Keratinocyte (primary cell): ENCODE measurements at regions not wholly inside any gene's neighbourhood (a gene's known extent, or its start where the extent isn't known, plus 50 kb on each side); places are given as distances from the start of the nearest gene placed in this dataset.
A peak's percentile ranks its signal among the peaks of the same experiment; 100 is the strongest.
"Not testable (repeated sequence)": the region's sequence is repeated elsewhere in the genome, so short reads cannot be mapped to it uniquely, and the experiment has no call there.

Experiments used
- DNase-seq: peaks from one replicate; pipeline ENCODE4 v3.0.0-alpha.2; 2011; ENCODE audit warnings: low read depth, missing footprints, low spot score
- FAIRE-seq: peaks from 2 replicates; lab custom pipeline; 2011; peaks lifted over from hg19 to GRCh38; lab: Jason Lieb, UNC
- H2AFZ ChIP-seq: 2 replicates; pipeline ENCODE4 v1.6.0; 2012; ENCODE audit warnings: low read length, control low read depth, inconsistent platforms; ENCODE audit not compliant: control insufficient read depth
- H3K27ac ChIP-seq: 2 replicates; pipeline ENCODE4 v1.5.1; 2011; ENCODE audit warnings: low read length; ENCODE audit not compliant: control insufficient read depth, insufficient read depth
- H3K27me3 ChIP-seq: 3 replicates; pipeline ENCODE4 v1.6.0; 2011; ENCODE audit warnings: low read length; ENCODE audit not compliant: control insufficient read depth, insufficient read depth; ENCODE audit errors: extremely low read depth
- H3K36me3 ChIP-seq, 2 experiments: 2 replicates in 1 of 2; 3 replicates in 1 of 2; pipeline ENCODE4 v1.5.1; 2011; ENCODE audit warnings: low read length in 2 of 2, mild to moderate bottlenecking in 1 of 2; ENCODE audit not compliant: control insufficient read depth in 2 of 2, insufficient read depth in 2 of 2; ENCODE audit errors: extremely low read depth in 1 of 2
- H3K4me1 ChIP-seq: 3 replicates; pipeline ENCODE4 v1.5.1; 2011; ENCODE audit warnings: low read length; ENCODE audit not compliant: control insufficient read depth, insufficient read depth; ENCODE audit errors: extremely low read depth
- H3K4me2 ChIP-seq: 3 replicates; pipeline ENCODE4 v1.6.0; 2011; ENCODE audit warnings: low read depth, low read length; ENCODE audit not compliant: control insufficient read depth, insufficient read depth; ENCODE audit errors: extremely low read depth
- H3K4me3 ChIP-seq, 3 experiments: fragments of 200-600 bp in 1 of 3; sonication (generic) in 1 of 3; 2 replicates in 2 of 3; 3 replicates in 1 of 3; pipeline ENCODE4 v1.5.1; 2011 to 2016; ENCODE audit warnings: low read length in 3 of 3, mild to moderate bottlenecking in 3 of 3, control low read depth in 2 of 3, inconsistent platforms in 1 of 3, low read depth in 1 of 3, mixed read lengths in 1 of 3, mixed run types in 1 of 3, moderate library complexity in 1 of 3; ENCODE audit not compliant: control insufficient read depth in 2 of 3, insufficient read depth in 2 of 3; ENCODE audit errors: extremely low read depth in 1 of 3
- H3K79me2 ChIP-seq: 2 replicates; pipeline ENCODE4 v1.6.0; 2012; ENCODE audit warnings: low read length; ENCODE audit not compliant: control insufficient read depth, insufficient read depth
- H3K9ac ChIP-seq: 3 replicates; pipeline ENCODE4 v1.6.0; 2011; ENCODE audit warnings: low read length; ENCODE audit not compliant: control insufficient read depth, insufficient read depth; ENCODE audit errors: extremely low read depth
- H3K9me1 ChIP-seq: 3 replicates; pipeline ENCODE4 v1.6.0; 2011; ENCODE audit warnings: low read length; ENCODE audit not compliant: control insufficient read depth, insufficient read depth; ENCODE audit errors: extremely low read depth
- H3K9me3 ChIP-seq: 2 replicates; pipeline ENCODE4 v1.5.1; 2012; ENCODE audit warnings: low read depth, low read length; ENCODE audit not compliant: control insufficient read depth
- H4K20me1 ChIP-seq: 3 replicates; pipeline ENCODE4 v1.6.0; 2011; ENCODE audit warnings: low read length; ENCODE audit not compliant: control insufficient read depth, insufficient read depth; ENCODE audit errors: extremely low read depth
- EZH2 ChIP-seq: IDR thresholded peaks from one replicate; pipeline ENCODE4 v1.6.1; 2012; ENCODE audit warnings: inconsistent platforms, mild to moderate bottlenecking, low read length, moderate library complexity
- dilution Hi-C: fragments of 300-500 bp; cut with MboI; formaldehyde crosslinking; loops from one replicate; pipeline ENCODE4 v1.7.0; 2020; ENCODE audit warnings: low sequenced_read_pairs; ENCODE audit not compliant: extremely low pct_ligation_motif_present
- TF ChIP-seq, protein P1 (sequence below), 3 experiments: IDR thresholded peaks in 1 of 3; conservative IDR thresholded peaks in 1 of 3; optimal IDR thresholded peaks in 1 of 3; 2 replicates in 2 of 3; 3 replicates in 1 of 3; pipeline versions ENCODE3 to v1.5.1; 2011; ENCODE audit warnings: low read length in 3 of 3, mild to moderate bottlenecking in 3 of 3, moderate library complexity in 2 of 3, control low read depth in 1 of 3, inconsistent platforms in 1 of 3; ENCODE audit not compliant: insufficient read depth in 2 of 3; ENCODE audit errors: extremely low read depth in 1 of 3

DNA sequence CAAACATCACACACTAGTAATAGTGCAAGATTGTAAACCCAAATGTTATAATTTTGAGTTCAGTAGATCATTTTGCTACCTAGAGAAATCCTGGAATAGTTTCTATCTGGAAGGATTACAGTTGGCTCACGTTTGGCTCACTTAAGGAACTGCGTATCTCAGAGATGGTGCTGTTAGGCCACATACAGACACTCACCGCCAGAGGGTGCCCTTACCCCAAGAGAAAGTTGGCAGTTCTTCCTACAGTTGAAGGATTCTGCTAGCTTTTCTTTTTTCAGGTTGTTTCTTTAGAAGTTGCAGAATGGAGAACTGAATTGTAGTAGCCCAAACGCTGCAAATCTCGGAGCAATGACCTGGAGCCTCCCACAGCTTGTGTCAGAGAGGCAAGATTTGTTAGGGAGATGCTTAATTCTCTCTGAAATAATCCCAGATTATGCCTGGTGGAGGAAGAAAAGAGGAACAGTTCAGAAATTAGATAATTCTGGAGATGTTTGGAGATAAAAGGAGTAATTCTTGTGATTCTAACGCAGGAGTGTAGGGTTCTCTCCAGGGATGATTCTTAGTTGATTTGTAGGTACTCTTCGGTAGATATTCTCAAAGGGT is 87.9 kb upstream of the PAPPA2 start:
- Histone ChIP-seq H3K9me1 (no peaks in the 10 kb centered on the region), H4K20me1 (no peaks in the 10 kb centered on the region), H3K27me3 (no peaks in the 10 kb centered on the region), H3K27ac (no peak overlapping the region), H3K36me3 (no peaks in the 10 kb centered on the region), H3K9ac (no peak overlapping the region), H3K4me3 (no peak overlapping the region), H3K9me3 (no peaks in the 10 kb centered on the region), H3K79me2 (no peaks in the 10 kb centered on the region), H2AFZ (no peak overlapping the region), H3K4me2 (no peak overlapping the region), H3K4me1 (no peaks in the 10 kb centered on the region)
- peak; percentile 32 for DNase-seq
- FAIRE-seq: peak; percentile 81
- dilution Hi-C loops: no loop called here
- TF ChIP-seq, protein P1, sequence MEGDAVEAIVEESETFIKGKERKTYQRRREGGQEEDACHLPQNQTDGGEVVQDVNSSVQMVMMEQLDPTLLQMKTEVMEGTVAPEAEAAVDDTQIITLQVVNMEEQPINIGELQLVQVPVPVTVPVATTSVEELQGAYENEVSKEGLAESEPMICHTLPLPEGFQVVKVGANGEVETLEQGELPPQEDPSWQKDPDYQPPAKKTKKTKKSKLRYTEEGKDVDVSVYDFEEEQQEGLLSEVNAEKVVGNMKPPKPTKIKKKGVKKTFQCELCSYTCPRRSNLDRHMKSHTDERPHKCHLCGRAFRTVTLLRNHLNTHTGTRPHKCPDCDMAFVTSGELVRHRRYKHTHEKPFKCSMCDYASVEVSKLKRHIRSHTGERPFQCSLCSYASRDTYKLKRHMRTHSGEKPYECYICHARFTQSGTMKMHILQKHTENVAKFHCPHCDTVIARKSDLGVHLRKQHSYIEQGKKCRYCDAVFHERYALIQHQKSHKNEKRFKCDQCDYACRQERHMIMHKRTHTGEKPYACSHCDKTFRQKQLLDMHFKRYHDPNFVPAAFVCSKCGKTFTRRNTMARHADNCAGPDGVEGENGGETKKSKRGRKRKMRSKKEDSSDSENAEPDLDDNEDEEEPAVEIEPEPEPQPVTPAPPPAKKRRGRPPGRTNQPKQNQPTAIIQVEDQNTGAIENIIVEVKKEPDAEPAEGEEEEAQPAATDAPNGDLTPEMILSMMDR (optimal IDR thresholded peaks at IDR 0.05 in 1 of 3, IDR thresholded peaks at IDR 0.05 in 1 of 3, conservative IDR thresholded peaks at IDR 0.05 in 1 of 3; ENCODE audit: extremely low read depth in 1 of 3, insufficient read depth in 2 of 3, low read length in 3 of 3): peak; percentile 90 to 93 (median 91)
- TF ChIP-seq EZH2: no peak

DNA sequence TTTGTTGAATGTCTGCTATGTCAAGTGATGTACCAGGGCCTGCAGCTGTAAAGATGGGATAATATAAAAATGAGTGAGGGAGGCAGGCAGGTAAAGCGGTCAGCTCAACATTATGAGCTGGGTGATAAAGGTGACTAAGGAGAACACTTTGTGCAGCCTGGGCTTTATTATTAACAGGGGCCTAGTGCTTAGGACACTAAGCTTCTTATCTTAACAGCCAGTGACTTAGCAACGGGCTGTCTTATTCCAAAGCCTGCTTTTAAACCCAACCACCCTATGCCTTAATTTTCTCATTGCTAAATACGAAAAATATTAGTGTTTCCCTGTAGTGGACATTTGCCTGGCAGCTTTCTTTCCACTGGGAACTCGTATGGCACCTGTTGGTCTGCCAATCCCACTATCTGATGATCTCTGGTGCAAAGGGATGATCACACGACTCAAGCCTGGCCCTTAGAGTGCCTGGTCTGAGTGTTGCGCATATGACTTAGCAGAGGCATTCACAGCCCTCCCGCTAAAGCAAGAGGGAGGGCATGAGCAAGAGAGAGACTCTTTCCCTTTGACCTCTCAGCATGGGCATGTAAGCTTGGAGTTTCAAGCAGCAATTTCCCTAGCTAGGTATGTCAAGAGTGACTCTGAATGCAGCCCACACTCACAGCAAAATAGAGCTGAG is 98.6 kb upstream of the PAPPA2 start:
- no peaks in the 10 kb centered on the region for H3K36me3 ChIP-seq
- FAIRE-seq: no peak

DNA sequence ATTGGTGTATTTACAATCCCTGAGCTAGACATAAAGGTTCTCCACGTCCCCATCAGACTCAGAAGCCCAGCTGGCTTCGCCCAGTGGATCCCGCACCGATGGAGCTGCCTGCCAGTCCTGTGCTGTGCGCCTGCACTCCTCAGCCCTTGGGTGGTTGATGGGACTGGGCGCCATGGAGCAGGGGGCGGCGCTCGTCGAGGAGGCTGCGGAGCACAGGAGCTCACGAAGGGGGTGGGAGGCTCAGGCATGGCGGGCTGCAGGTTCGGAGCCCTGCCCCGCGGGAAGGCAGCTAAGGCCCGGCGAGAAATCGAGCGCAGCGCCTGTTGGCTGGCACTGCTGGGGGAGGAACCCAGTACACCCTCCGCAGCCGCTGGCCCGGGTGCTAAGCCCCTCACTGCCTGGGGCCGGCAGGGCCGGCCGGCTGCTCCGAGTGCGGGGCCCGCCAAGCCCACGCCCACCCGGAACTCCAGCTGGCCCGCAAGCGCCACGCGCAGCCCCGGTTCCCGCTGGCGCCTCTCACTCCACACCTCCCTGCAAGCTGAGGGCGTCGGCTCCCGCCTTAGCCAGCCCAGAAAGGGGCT is 113.8 kb upstream of the PAPPA2 start:
- H2AFZ ChIP-seq, H3K36me3 ChIP-seq, H3K4me2 ChIP-seq, H4K20me1 ChIP-seq, FAIRE-seq, H3K27me3 ChIP-seq, DNase-seq, H3K4me1 ChIP-seq, H3K9ac ChIP-seq, H3K9me1 ChIP-seq, H3K9me3 ChIP-seq, H3K79me2 ChIP-seq, H3K27ac ChIP-seq, dilution Hi-C loops, H3K4me3 ChIP-seq: not testable (repeated sequence)

More for the DNA sequence above, 98.6 kb upstream of the PAPPA2 start:
- DNase-seq: no peak
- Histone ChIP-seq H3K4me3 (no peak overlapping the region), H3K4me1 (no peaks in the 10 kb centered on the region), H3K27me3 (no peaks in the 10 kb centered on the region), H3K4me2 (no peak overlapping the region), H3K79me2 (no peaks in the 10 kb centered on the region), H3K9me1 (no peaks in the 10 kb centered on the region), H3K9me3 (no peaks in the 10 kb centered on the region), H2AFZ (no peak overlapping the region), H4K20me1 (no peaks in the 10 kb centered on the region), H3K27ac (no peak overlapping the region), H3K9ac (no peak overlapping the region)
- no peak for TF ChIP-seq EZH2
- TF ChIP-seq, protein P1 (optimal IDR thresholded peaks at IDR 0.05 in 1 of 3, IDR thresholded peaks at IDR 0.05 in 1 of 3, conservative IDR thresholded peaks at IDR 0.05 in 1 of 3; ENCODE audit: extremely low read depth in 1 of 3, insufficient read depth in 2 of 3, low read length in 3 of 3): no peak
- dilution Hi-C loops: no loop called here
